GM19043 (cell line): ENCODE measurements at regions not wholly inside any gene's neighbourhood (a gene's known extent, or its start where the extent isn't known, plus 50 kb on each side); places are given as distances from the start of the nearest gene placed in this dataset.

ENCODE experiments used
- ATAC-seq: cut with Tn5 transposase; IDR thresholded peaks from one replicate; pipeline ENCODE4 v1.9.1; 2021; ENCODE audit warnings: low read depth; ENCODE audit not compliant: unreplicated experiment

DNA sequence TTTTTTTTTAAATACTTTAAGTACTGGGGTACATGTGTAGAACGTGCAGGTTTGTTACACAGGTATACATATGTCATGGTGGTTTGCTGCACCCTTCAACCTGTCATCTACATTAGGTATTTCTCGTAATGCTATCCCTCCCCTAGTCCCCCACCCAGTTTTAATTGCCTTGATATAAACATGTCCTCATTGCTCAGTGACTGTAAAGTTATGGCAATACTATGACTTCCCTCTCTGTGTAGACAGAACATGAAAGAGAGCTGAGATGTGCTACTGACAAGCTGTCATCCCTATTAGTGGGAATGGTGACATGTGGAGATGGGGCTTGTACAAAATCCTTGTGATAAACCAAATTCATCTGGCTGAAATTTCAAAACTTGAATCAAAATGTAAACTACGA, 449.7 kb upstream of the TRIB2 start:
- no peak for ATAC-seq

GRCh38 chr2:12269041-12269972, 447.4 kb upstream of the TRIB2 start:
- no peak for ATAC-seq

GRCh38 chr2:12270876-12271588, 445.7 kb upstream of the TRIB2 start:
- no peak for ATAC-seq

GRCh38 chr2:12271589-12271984, 445.1 kb upstream of the TRIB2 start:
- ATAC-seq: no peak

- no peak for ATAC-seq
These were observed 443.6 kb upstream of the TRIB2 start for GRCh38 chr2:12273111-12273510.

DNA sequence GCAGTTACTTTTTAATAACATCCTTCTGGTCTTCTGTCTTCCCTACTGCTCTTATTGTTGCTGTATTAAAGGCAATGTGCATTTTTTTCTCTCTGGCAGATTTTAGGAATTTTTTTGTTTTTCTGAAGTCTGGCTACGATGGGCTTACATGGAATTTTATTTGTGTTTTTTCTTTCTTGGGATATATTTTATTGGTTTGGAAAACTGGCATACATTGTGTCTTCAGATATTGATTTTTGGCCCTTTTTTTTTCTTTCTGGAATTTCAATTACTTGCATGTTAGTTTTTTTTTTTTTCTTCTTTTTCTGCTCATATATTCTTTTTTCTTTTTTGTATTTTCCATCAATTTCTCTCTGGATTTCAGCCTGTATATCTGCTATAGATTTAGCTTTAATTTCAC, 442.1 kb upstream of the TRIB2 start:
- no peak for ATAC-seq

GRCh38 chr2:12277241-12278034, 439.3 kb upstream of the TRIB2 start:
- no peak for ATAC-seq

DNA sequence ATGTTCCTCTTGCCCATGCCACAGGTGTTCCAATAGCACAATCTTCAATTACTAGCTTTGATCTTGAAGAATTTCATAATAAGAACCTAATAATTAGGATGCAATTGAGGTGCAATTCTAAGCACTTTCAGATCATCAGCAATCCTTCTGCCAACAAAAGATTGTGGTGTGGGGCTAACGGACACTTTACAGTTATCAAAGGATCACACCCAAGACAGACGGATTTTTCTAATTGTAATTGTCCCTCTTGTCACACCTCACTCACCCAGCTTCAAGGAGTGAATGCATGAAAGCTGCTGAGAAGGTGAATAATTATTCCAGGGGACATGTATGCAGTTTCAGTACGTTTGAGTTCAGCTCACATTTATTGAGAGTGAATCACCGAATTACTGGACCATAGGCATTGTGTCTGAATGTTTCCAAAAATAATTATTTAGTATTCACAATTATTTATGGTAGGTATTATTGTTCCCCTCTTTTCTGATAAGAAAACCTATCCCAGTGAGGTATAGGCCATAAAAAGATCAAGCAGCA, 438.5 kb upstream of the TRIB2 start:
- ATAC-seq: no peak

DNA sequence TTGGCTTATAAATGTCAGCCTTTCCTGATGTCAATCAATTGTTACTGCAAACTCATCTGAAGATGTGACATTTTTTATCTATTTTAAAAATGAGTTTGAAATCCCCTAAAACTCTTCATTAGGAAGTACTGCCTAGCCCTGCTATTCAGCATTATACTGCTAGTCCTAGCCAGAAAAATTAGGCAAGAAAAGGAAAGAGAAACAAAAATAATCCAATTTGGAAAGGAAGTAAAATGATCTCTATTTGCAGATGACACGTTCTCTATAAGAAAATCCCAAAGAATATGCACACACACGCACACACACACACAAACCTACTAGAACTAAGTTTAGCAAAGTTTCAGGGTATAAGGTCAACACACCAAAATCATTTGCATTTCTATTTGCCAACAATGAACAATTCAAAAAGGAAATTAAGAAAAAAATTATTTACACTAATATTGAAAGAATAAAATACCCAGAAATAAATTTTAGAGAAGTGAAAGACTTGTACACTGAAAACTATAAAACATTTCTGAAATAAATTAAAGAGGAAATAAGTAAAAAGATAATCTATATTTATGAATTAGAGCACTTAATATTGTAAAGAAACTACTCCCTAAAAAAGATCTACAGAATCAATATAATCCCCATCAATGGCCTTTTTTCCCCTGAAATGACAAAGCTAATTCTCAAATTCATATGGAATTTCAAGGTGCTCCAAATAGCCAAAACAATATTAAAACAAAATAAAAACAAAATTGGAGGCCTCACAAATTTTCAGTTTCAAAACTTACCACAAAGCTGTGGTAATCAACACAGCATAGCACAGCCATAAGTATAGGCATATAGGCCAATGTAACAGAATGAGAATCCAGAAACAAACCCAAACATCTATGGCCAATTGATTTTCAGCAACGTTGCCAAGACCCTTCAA, 433.7 kb upstream of the TRIB2 start:
- ATAC-seq: peak; percentile 81

DNA sequence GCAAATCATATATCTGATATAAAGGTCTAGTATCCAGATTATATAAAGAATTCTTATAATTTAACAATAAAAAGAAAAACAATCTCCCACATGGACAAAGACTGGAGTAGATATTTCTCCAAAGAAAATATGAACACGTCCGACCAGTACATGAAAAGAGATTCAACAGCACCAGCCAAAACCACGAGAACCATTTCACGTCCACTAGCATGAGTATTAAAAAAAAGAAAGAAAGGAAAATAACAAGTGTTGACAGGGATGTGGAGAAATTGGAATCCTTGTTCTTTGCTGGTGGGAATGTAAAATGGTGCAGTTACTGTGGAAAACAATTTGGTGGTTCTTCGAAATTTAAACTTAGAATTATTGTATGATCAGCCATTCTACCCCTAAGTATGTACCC, 432.7 kb upstream of the TRIB2 start:
- ATAC-seq: no peak

- no peak for ATAC-seq
These were observed 432.2 kb upstream of the TRIB2 start for GRCh38 chr2:12284487-12284886.

DNA sequence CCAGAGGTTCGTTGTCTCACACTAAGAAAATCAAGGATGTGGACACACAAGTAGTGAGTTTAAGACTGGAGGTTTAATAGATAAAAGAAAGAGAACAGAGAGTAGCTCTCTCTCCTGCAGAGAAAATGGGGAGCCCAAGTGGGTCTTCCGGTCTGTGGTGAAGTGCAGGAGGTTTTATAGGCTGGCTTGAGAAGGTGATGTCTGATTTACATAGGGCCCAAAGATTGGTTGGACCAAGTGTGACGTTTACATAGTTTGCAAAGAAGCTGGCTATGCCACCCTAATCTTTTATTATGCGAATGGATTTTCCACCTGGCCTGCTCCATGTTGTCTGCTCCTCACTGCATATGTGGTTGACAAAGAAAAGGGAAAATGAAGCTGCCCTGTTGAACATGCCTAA, 430.4 kb upstream of the TRIB2 start:
- no peak for ATAC-seq

GRCh38 chr2:12287220-12287751, 429.4 kb upstream of the TRIB2 start:
- ATAC-seq: no peak

- no peak for ATAC-seq
These were observed 428.7 kb upstream of the TRIB2 start for GRCh38 chr2:12288048-12288447.

DNA sequence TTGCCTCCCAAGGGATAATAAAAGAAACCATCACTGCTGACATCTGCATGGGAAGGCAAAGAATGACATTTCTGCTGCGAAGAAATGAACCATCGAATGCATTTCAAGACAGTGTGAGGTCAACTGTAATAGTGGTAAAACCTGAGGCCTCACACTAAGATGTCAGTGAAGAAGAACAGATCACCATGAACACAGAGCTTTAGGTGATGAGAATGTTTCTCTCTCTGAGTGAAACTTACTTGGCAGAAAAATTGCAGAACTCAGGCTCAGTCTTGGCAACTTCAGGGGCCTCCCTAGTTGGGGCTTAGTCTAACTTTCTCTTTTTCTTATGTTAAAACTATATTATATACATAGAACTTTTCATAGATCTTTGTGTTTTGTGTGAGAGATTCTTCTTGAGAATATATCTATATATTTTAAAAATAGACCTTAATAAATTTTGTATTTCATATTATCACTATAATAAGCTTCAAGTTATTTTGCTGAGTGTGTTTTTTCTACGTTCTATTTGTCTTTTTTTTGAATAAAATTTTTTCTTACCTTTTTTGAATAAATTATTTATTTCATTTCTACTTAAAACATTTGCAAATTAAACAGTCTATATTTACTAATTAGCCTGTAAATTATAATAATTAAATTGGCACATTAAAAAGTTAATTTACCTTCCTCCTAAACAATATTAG, 427.5 kb upstream of the TRIB2 start:
- no peak for ATAC-seq

- ATAC-seq: no peak
These were observed 425.4 kb upstream of the TRIB2 start for GRCh38 chr2:12291303-12291702.

DNA sequence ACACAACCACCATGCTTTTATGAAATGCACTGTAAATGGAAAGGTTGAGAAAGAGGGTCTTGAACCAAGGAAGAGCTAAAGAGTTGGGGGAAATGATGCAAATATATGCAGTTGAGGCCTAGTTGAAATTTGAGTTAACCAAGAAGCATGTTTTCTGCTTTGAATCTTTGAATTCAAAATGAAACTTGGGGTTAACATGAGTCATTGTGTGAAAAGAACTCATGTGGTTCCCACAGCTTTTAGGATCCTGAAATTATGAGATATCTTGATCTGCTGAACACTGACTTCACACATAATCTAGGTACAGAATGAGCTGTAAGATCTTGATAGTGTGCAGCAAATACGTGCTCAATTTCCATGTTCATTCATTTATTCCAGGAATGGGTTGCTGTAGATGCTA, 422.9 kb upstream of the TRIB2 start:
- ATAC-seq: peak; percentile 96

GRCh38 chr2:12295856-12296519, 420.7 kb upstream of the TRIB2 start:
- ATAC-seq: no peak
